Activated T-cell treated with anti-CD3 and anti-CD28 coated beads for 48 hours (primary cell): ENCODE measurements at regions not wholly inside any gene's neighbourhood (a gene's known extent, or its start where the extent isn't known, plus 50 kb on each side); places are given as distances from the start of the nearest gene placed in this dataset.
"Not testable (repeated sequence)": the region's sequence is repeated elsewhere in the genome, so short reads cannot be mapped to it uniquely, and the experiment has no call there.

Experiments used
- DNase-seq: peaks from one replicate; pipeline ENCODE4 v3.0.0-alpha.2; 2020; ENCODE audit warnings: low read depth

GRCh38 chrX:66912417-66912816, 273.5 kb upstream of the EDA2R start:
- DNase-seq, result no peak

GRCh38 chrX:66902081-66902480, 263.2 kb upstream of the EDA2R start:
- no peak for DNase-seq

GRCh38 chrX:66900886-66901285, 262.0 kb upstream of the EDA2R start:
- DNase-seq, result no peak

GRCh38 chrX:66892004-66892403, 253.1 kb upstream of the EDA2R start:
- DNase-seq, result no peak

- no peak for DNase-seq
These were observed 250.5 kb upstream of the EDA2R start for GRCh38 chrX:66889418-66889817.

- DNase-seq, result no peak
These were observed 243.2 kb upstream of the EDA2R start for GRCh38 chrX:66882101-66882500.

GRCh38 chrX:66876776-66877175, 237.9 kb upstream of the EDA2R start:
- DNase-seq, result no peak

GRCh38 chrX:66872771-66873170, 233.9 kb upstream of the EDA2R start:
- no peak for DNase-seq

- no peak for DNase-seq
These were observed 224.8 kb upstream of the EDA2R start for GRCh38 chrX:66863721-66864120.

GRCh38 chrX:66833426-66833825, 194.5 kb upstream of the EDA2R start:
- no peak for DNase-seq

- no peak for DNase-seq
These were observed 176.3 kb upstream of the EDA2R start for GRCh38 chrX:66815227-66815626.

GRCh38 chrX:66794514-66794913, 155.6 kb upstream of the EDA2R start:
- DNase-seq, result not testable (repeated sequence)

- DNase-seq, result no peak
These were observed 127.4 kb upstream of the EDA2R start for GRCh38 chrX:66766318-66766717.

GRCh38 chrX:66760651-66761050, 121.8 kb upstream of the EDA2R start:
- no peak for DNase-seq

- no peak for DNase-seq
These were observed 117.8 kb upstream of the EDA2R start for GRCh38 chrX:66756717-66757116.

GRCh38 chrX:66751136-66751782, 112.4 kb upstream of the EDA2R start:
- DNase-seq, result no peak

- DNase-seq, result not testable (repeated sequence)
These were observed 105.6 kb upstream of the EDA2R start for GRCh38 chrX:66744519-66744918.

GRCh38 chrX:66731398-66731797, 92.5 kb upstream of the EDA2R start:
- DNase-seq, result no peak

GRCh38 chrX:66728818-66729271, 90.0 kb upstream of the EDA2R start:
- peak; percentile 15 for DNase-seq

- DNase-seq, result no peak
These were observed 79.0 kb upstream of the EDA2R start for GRCh38 chrX:66717926-66718325.

GRCh38 chrX:66698273-66699204, 59.7 kb upstream of the EDA2R start:
- DNase-seq, result no peak

- not testable (repeated sequence) for DNase-seq
These were observed 53.6 kb upstream of the EDA2R start for GRCh38 chrX:66692512-66692911.
